Testis (tissue), 2 donors: ENCODE measurements at regions not wholly inside any gene's neighbourhood (a gene's known extent, or its start where the extent isn't known, plus 50 kb on each side); places are given as distances from the start of the nearest gene placed in this dataset.

Experiments used
- POLR2A ChIP-seq: fragments of 450-650 bp; IDR thresholded peaks from one replicate; pipeline ENCODE4 v1.6.1; 2017; ENCODE audit warnings: antibody characterized with exemption, mild to moderate bottlenecking, moderate library complexity
- TF ChIP-seq, protein P1 (sequence below), 3 experiments: fragments of 450-650 bp in 2 of 3; fragments of 200-600 bp in 1 of 3; sonication (generic) in 1 of 3; IDR thresholded peaks; one replicate each; pipeline ENCODE4 v1.5.1; 2016 to 2019; ENCODE audit warnings: antibody characterized with exemption in 3 of 3, mild to moderate bottlenecking in 2 of 3, moderate library complexity in 1 of 3

- TF ChIP-seq, protein P1, sequence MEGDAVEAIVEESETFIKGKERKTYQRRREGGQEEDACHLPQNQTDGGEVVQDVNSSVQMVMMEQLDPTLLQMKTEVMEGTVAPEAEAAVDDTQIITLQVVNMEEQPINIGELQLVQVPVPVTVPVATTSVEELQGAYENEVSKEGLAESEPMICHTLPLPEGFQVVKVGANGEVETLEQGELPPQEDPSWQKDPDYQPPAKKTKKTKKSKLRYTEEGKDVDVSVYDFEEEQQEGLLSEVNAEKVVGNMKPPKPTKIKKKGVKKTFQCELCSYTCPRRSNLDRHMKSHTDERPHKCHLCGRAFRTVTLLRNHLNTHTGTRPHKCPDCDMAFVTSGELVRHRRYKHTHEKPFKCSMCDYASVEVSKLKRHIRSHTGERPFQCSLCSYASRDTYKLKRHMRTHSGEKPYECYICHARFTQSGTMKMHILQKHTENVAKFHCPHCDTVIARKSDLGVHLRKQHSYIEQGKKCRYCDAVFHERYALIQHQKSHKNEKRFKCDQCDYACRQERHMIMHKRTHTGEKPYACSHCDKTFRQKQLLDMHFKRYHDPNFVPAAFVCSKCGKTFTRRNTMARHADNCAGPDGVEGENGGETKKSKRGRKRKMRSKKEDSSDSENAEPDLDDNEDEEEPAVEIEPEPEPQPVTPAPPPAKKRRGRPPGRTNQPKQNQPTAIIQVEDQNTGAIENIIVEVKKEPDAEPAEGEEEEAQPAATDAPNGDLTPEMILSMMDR (IDR thresholded peaks at IDR 0.05): no peak
- no peak for TF ChIP-seq POLR2A
These were observed 1672.7 kb upstream of the PCDH7 start for GRCh38 chr4:29047341-29048041.
